ENCODE measurements at regions not wholly inside any gene's neighbourhood (a gene's known extent, or its start where the extent isn't known, plus 50 kb on each side); places are given as distances from the start of the nearest gene placed in this dataset.

DNA sequence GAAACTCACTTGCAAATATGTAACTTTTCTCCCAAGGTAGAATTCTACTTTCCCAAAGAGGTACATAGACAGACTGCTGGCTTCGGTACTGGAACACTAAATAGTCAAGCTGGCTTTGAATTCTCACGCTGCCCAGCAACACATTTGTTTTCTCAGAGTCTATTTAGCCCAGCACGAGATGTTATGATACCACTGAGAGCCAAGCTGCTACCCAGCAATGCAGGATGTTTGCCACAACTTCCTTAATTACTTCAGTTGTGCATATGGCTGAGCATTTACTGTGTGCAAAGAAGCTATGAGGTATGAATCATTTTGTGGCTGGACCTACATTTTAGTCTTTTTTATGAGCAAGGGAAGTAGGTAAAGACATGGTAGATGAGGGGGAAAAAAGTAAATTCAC, 793.2 kb downstream of the PLA2G4A start:
- H3K4me1 ChIP-seq (ENCODE audit: control insufficient read depth, insufficient read depth, low read length): no peaks in the 10 kb centered on the region
- peaks cover under 1% of the 10 kb centered on the region for H3K9me3 ChIP-seq (ENCODE audit: control insufficient read depth, low read depth, low read length)
- no peaks in the 10 kb centered on the region for H3K36me3 ChIP-seq (ENCODE audit: control insufficient read depth, insufficient read depth, low read length)
- no peak overlapping the region for H3K27ac ChIP-seq (ENCODE audit: low read length)
- no CpG with 5 or more reads among the region's 3 CpGs for WGBS (ENCODE audit: insufficient coverage, low lambda C conversion rate)
- no peak for DNase-seq
- H3K4me3 ChIP-seq (ENCODE audit: low read length): no peak overlapping the region
- no peaks in the 10 kb centered on the region for H3K27me3 ChIP-seq (ENCODE audit: control insufficient read depth, insufficient read depth, low read length)

DNA sequence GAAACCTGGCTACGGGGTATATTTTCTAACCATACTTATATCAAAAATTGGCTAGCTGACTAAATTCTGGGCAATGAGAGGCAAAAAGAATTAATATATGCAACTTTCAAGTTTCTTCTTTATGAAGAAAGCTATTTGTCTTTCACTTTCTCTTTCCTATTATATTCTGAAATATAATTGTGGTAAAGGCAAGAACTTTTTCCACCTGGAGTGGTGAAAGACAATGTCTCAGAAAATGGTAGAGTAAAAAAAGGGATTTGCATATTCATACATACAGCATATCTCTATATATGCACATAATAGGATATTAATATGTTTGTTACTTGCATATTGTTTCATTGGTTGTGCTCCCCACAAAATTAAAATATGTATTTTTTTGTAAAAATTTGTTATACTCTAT, 793.8 kb downstream of the PLA2G4A start:
- H3K9me3 ChIP-seq (ENCODE audit: control insufficient read depth, low read depth, low read length): no peaks in the 10 kb centered on the region
- no peak overlapping the region for H3K4me3 ChIP-seq (ENCODE audit: low read length)
- no peaks in the 10 kb centered on the region for H3K27me3 ChIP-seq (ENCODE audit: control insufficient read depth, insufficient read depth, low read length)
- no CpG with 5 or more reads among the region's 1 CpG for WGBS (ENCODE audit: insufficient coverage, low lambda C conversion rate)
- no peaks in the 10 kb centered on the region for H3K36me3 ChIP-seq (ENCODE audit: control insufficient read depth, insufficient read depth, low read length)
- H3K27ac ChIP-seq (ENCODE audit: low read length): no peak overlapping the region
- no peak for DNase-seq
- H3K4me1 ChIP-seq (ENCODE audit: control insufficient read depth, insufficient read depth, low read length): no peaks in the 10 kb centered on the region

DNA sequence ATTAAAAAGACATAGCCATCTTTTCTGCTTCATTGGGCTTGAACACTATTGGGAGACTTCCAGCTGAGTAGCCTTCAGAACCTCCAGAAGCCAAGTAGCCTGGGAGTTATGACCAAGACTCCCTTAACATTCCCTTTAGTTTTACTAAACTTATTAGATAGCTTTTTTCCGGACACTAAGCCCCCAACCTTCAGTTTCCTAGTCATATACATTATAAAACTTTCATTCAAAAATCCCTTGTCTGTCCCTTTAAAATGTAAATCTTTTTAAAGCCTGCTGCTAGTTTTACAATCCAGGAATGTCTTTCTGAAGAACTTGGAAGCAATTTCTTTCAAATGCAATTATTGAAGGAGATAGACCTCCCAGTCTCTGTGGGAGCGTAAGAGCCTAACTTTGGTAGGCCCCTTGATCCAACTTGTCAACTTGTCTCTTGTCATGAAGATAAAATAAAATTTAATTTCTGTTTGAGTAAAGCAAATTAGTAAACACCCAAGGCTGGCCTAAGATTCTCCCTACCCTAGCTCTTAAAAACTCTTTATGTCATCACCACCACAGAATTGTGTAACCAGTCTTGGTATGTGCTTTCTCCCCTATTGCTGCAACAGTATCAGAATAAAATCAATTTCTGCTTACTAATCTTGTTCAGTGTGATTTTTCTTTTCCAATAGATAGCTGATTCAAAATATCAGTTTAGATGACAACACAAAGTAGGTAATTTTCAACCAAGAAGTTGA, 796.2 kb downstream of the PLA2G4A start:
- DNase-seq: no peak
- H3K4me3 ChIP-seq (ENCODE audit: low read length): no peak overlapping the region
- no peaks in the 10 kb centered on the region for H3K4me1 ChIP-seq (ENCODE audit: control insufficient read depth, insufficient read depth, low read length)
- H3K27ac ChIP-seq (ENCODE audit: low read length): no peak overlapping the region
- H3K36me3 ChIP-seq (ENCODE audit: control insufficient read depth, insufficient read depth, low read length): no peaks in the 10 kb centered on the region
- H3K9me3 ChIP-seq (ENCODE audit: control insufficient read depth, low read depth, low read length): no peaks in the 10 kb centered on the region
- H3K27me3 ChIP-seq (ENCODE audit: control insufficient read depth, insufficient read depth, low read length): no peaks in the 10 kb centered on the region
- 50% methylated on average over 1 of the region's 2 CpGs for WGBS (ENCODE audit: insufficient coverage, low lambda C conversion rate)

DNA sequence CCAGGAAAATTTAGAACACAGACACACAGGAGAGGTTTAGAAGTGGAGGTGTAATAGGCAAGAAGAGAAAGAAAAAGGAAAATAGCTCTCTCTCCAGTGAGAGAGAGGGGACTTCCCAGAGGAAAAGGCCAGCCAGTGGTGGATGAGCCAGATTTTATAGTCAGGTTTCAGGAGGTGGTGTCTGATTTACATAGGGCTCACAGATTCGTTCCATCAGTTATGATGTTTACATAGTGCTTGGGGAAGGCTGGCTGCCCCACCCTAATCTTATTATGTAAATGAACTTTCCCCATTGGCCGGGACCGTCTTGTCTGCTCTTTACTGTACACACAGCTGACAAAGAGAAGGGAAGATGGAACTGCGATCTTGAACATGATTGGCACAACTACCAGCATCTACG, 797.3 kb downstream of the PLA2G4A start:
- Histone ChIP-seq H3K27ac (ENCODE audit: low read length) (no peak overlapping the region), H3K36me3 (ENCODE audit: control insufficient read depth, insufficient read depth, low read length) (no peaks in the 10 kb centered on the region), H3K27me3 (ENCODE audit: control insufficient read depth, insufficient read depth, low read length) (no peaks in the 10 kb centered on the region), H3K9me3 (ENCODE audit: control insufficient read depth, low read depth, low read length) (no peaks in the 10 kb centered on the region), H3K4me3 (ENCODE audit: low read length) (no peak overlapping the region), H3K4me1 (ENCODE audit: control insufficient read depth, insufficient read depth, low read length) (no peaks in the 10 kb centered on the region)
- DNase-seq: no peak
- WGBS (ENCODE audit: insufficient coverage, low lambda C conversion rate): no CpG with 5 or more reads among the region's 5 CpGs

DNA sequence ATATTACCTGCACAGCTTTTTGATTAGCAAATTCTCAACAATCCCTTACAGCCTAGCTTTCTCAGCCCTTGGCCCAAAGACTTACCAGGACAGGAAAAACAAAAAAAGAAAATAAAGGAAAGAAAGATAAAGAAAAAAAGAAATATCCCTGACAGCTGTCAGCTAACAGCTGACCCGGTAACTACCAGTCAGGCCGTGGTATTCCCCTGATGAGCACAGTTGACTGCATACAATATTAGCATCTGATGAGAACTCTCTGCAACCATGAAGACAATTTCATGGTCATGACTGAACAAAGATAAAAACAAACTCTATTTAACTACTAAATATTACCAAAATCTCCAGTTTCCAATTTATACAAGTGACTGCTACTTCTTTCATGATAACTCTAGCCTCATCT, 798.8 kb downstream of the PLA2G4A start:
- WGBS (ENCODE audit: insufficient coverage, low lambda C conversion rate): 61% methylated on average over 2 of the region's 2 CpGs
- Histone ChIP-seq H3K9me3 (ENCODE audit: control insufficient read depth, low read depth, low read length) (no peaks in the 10 kb centered on the region), H3K4me3 (ENCODE audit: low read length) (no peak overlapping the region), H3K36me3 (ENCODE audit: control insufficient read depth, insufficient read depth, low read length) (no peaks in the 10 kb centered on the region), H3K4me1 (ENCODE audit: control insufficient read depth, insufficient read depth, low read length) (no peaks in the 10 kb centered on the region), H3K27me3 (ENCODE audit: control insufficient read depth, insufficient read depth, low read length) (no peaks in the 10 kb centered on the region), H3K27ac (ENCODE audit: low read length) (no peak overlapping the region)
- no peak for DNase-seq

DNA sequence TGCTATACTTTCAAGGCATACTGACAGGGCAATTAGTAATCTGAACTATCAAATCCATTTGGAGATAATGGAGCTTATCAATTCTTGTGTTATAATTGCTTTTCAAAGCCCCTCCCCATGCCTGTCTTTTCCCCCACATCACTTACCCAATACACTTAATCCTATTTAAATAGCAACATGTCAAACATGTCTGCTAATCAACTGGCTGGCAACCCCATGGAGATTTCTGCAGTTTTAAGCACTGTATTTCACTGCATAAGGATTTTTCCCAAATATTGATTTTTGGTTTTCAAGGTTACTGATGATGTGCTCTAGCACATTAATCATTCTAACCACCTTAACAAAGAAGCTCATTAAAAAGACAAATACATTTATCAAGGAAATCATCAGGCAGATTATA, 800.3 kb downstream of the PLA2G4A start:
- no peaks in the 10 kb centered on the region for H3K4me1 ChIP-seq (ENCODE audit: control insufficient read depth, insufficient read depth, low read length)
- no peak overlapping the region for H3K27ac ChIP-seq (ENCODE audit: low read length)
- H3K36me3 ChIP-seq (ENCODE audit: control insufficient read depth, insufficient read depth, low read length): no peaks in the 10 kb centered on the region
- H3K4me3 ChIP-seq (ENCODE audit: low read length): no peak overlapping the region
- DNase-seq: no peak
- no peaks in the 10 kb centered on the region for H3K27me3 ChIP-seq (ENCODE audit: control insufficient read depth, insufficient read depth, low read length)
- no peaks in the 10 kb centered on the region for H3K9me3 ChIP-seq (ENCODE audit: control insufficient read depth, low read depth, low read length)

DNA sequence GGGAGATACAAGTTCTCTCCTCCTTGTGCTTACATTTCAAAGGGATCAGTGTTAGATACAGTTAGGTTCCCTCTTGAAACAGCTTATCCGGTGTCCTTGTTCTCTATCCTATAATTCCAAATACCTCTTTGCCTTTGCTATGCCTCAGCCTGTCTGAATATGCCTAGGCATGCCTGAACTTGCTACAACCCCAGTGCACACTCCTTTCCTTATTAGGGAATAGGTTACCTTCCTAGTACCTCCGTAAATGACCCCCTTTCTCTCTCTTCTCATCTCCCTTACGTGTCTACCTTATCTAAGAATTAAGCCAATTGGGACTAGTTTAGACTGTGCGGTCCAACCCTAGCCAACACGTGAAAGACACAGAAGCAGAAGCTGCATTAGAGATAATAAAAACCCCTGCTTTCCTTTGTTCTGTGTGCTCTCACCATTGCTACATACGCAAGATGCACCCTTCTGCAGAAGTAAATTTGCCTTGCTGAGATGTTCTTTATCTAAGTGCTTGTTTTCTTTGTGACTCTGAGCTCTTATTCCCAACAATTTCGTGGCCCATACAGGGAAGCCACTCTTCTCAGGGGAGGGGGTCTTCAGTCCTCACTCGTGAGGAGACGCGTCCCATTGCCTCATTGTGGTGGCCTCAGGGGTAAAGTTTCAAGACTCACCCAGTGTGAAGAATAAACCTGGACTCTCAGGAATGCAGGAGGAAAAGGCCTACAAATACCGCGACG, 802.1 kb downstream of the PLA2G4A start:
- 100% methylated on average over 4 of the region's 13 CpGs for WGBS (ENCODE audit: insufficient coverage, low lambda C conversion rate)
- Histone ChIP-seq H3K27me3 (ENCODE audit: control insufficient read depth, insufficient read depth, low read length) (no peaks in the 10 kb centered on the region), H3K4me1 (ENCODE audit: control insufficient read depth, insufficient read depth, low read length) (no peaks in the 10 kb centered on the region), H3K36me3 (ENCODE audit: control insufficient read depth, insufficient read depth, low read length) (no peaks in the 10 kb centered on the region), H3K27ac (ENCODE audit: low read length) (no peak overlapping the region), H3K9me3 (ENCODE audit: control insufficient read depth, low read depth, low read length) (no peaks in the 10 kb centered on the region), H3K4me3 (ENCODE audit: low read length) (no peak overlapping the region)
- no peak for DNase-seq

DNA sequence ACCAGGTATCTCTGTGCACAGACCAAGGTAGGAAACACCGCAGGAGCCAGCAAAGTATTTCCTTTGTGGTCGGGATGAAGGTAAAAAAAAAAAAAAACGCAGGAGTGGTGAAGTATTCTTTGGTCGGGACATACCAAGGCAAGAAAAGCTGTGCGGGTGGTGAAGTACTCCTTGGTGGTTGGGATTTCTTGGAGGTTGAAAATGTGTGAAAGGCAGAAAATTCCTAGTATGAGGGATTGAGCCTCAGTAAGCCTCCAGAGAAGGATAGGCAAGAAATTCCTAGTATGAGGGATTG, 802.6 kb downstream of the PLA2G4A start:
- no peak for DNase-seq
- Histone ChIP-seq H3K27me3 (ENCODE audit: control insufficient read depth, insufficient read depth, low read length) (no peaks in the 10 kb centered on the region), H3K4me3 (ENCODE audit: low read length) (no peak overlapping the region), H3K9me3 (ENCODE audit: control insufficient read depth, low read depth, low read length) (no peaks in the 10 kb centered on the region), H3K27ac (ENCODE audit: low read length) (no peak overlapping the region), H3K4me1 (ENCODE audit: control insufficient read depth, insufficient read depth, low read length) (no peaks in the 10 kb centered on the region), H3K36me3 (ENCODE audit: control insufficient read depth, insufficient read depth, low read length) (no peaks in the 10 kb centered on the region)
- 91% methylated on average over 4 of the region's 5 CpGs for WGBS (ENCODE audit: insufficient coverage, low lambda C conversion rate)

DNA sequence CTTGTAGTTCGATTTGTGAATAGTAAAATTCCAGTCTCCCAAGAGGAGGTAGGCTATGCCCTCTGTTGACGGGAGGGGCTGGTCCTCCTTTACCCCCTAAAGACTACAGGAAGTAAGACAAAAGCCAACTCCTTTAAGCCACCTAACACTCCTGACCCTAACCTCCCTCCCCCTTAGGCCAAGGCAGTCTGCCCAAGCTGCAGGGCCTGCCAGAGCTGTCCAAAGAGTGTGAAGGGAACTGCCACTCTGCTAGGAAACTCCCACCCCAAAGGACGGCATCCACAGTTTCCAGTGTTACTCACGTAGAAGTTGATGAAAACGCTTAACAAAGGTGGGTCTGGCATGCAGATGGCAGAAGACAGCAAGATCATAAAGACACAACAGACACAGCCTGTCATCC, 803.2 kb downstream of the PLA2G4A start:
- no peak overlapping the region for H3K27ac ChIP-seq (ENCODE audit: low read length)
- no peak for DNase-seq
- H3K27me3 ChIP-seq (ENCODE audit: control insufficient read depth, insufficient read depth, low read length): no peaks in the 10 kb centered on the region
- no CpG with 5 or more reads among the region's 5 CpGs for WGBS (ENCODE audit: insufficient coverage, low lambda C conversion rate)
- H3K4me1 ChIP-seq (ENCODE audit: control insufficient read depth, insufficient read depth, low read length): no peaks in the 10 kb centered on the region
- H3K9me3 ChIP-seq (ENCODE audit: control insufficient read depth, low read depth, low read length): no peaks in the 10 kb centered on the region
- H3K4me3 ChIP-seq (ENCODE audit: low read length): no peak overlapping the region
- no peaks in the 10 kb centered on the region for H3K36me3 ChIP-seq (ENCODE audit: control insufficient read depth, insufficient read depth, low read length)

DNA sequence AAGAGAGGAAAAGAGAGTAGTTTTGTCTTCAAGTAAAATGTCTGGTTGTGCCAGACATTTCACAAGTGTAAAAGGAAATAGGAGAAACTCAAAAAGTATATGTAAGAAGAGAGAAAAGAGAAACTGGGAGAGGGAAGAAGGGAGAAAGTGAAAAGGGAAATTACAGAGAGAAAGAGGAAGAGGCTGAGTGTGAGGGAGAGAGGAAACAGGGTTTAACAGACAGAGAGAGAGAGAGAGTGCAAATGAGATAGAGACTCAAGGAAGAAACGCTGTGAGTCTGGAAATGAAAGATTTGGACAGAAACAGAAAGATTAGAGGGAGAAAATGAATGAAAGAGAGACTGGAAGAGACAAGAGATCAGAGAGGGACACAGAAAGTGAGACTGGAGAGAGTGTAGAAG, 806.2 kb downstream of the PLA2G4A start:
- 80% methylated on average over 1 of the region's 1 CpG for WGBS (ENCODE audit: insufficient coverage, low lambda C conversion rate)
- no peak overlapping the region for H3K4me3 ChIP-seq (ENCODE audit: low read length)

More for the DNA sequence above, 806.2 kb downstream of the PLA2G4A start:
- Histone ChIP-seq H3K4me1 (ENCODE audit: control insufficient read depth, insufficient read depth, low read length) (no peaks in the 10 kb centered on the region), H3K36me3 (ENCODE audit: control insufficient read depth, insufficient read depth, low read length) (no peaks in the 10 kb centered on the region), H3K27ac (ENCODE audit: low read length) (no peak overlapping the region), H3K27me3 (ENCODE audit: control insufficient read depth, insufficient read depth, low read length) (no peaks in the 10 kb centered on the region), H3K9me3 (ENCODE audit: control insufficient read depth, low read depth, low read length) (no peaks in the 10 kb centered on the region)
- no peak for DNase-seq
